ENCODE measurements at regions not wholly inside any gene's neighbourhood (a gene's known extent, or its start where the extent isn't known, plus 50 kb on each side); places are given as distances from the start of the nearest gene placed in this dataset.
"Not testable (repeated sequence)": the region's sequence is repeated elsewhere in the genome, so short reads cannot be mapped to it uniquely, and the experiment has no call there.

DNA sequence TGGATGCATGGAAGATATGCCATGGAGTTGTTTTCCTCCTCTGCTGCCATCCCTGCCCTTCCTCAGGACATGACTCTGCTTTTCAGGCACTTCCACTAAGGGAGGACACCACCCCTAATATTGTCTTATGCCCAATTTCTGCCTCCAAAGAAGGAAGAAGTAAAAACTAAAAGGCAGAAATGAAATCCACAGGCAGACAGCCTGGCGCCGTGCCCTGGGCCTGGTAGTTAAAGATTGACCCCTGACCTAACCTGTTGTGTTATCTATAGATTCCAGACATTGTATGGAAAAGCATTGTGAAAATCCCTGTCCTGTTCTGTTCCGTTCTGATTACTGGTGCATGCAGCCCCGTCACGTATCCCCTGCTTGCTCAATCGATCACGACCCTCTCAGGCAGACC lies 80.1 kb upstream of the PLAC8 start:
- dilution Hi-C loops (cut with MboI; ENCODE audit: extremely low pct_ligation_motif_present, low sequenced_read_pairs); POLR2A ChIA-PET; H3K36me3 ChIP-seq (ENCODE audit: control insufficient read depth in 2 of 2, extremely low read depth in 1 of 2, insufficient read depth in 2 of 2, low read length in 2 of 2); H3K4me2 ChIP-seq (ENCODE audit: insufficient read depth, low read length); H3K9ac ChIP-seq (replicated peaks; ENCODE audit: extremely low read depth, insufficient read depth, low read length); BruUV-seq (replicated peaks); CTCF ChIA-PET; H3K9me3 ChIP-seq (replicated peaks; ENCODE audit: control insufficient read depth, insufficient read depth, low read length); intact Hi-C loops (cut with micrococcal nuclease); H3K79me2 ChIP-seq (ENCODE audit: control insufficient read depth, insufficient read depth, low read length); H3K27ac ChIP-seq (ENCODE audit: insufficient read depth, low read depth, low read length); H3K9me1 ChIP-seq (replicated peaks; ENCODE audit: control insufficient read depth, extremely low read depth, insufficient read depth, low read length); H3K4me3 ChIP-seq (replicated peaks in 1 of 3; ENCODE audit: insufficient read depth in 1 of 3, low read depth in 1 of 3, low read length in 3 of 3); H4K20me1 ChIP-seq (replicated peaks; ENCODE audit: control insufficient read depth, extremely low read depth, insufficient read depth, low read length); H3K27me3 ChIP-seq (ENCODE audit: control insufficient read depth in 2 of 2, insufficient read depth in 2 of 2, low read length in 2 of 2): not testable (repeated sequence)
- Histone ChIP-seq H3K4me1 (ENCODE audit: control insufficient read depth, extremely low read depth, insufficient read depth, low read length) (peaks cover 10% of the 10 kb centered on the region), H2AFZ (ENCODE audit: low read depth, low read length) (peak overlapping the region; percentile 22)
- TF ChIP-seq GATA2 (IDR thresholded peaks at IDR 0.05; ENCODE audit: insufficient read depth, insufficient read length, low read depth, low read length) (peak; percentile 44), FOS (IDR thresholded peaks at IDR 0.05; ENCODE audit: borderline replicate concordance, insufficient read depth, low read length) (peak; percentile 26)
- FAIRE-seq (peak; percentile 72), DNase-seq (ENCODE audit: low read depth, low spot score) (peak; percentile 38)

DNA sequence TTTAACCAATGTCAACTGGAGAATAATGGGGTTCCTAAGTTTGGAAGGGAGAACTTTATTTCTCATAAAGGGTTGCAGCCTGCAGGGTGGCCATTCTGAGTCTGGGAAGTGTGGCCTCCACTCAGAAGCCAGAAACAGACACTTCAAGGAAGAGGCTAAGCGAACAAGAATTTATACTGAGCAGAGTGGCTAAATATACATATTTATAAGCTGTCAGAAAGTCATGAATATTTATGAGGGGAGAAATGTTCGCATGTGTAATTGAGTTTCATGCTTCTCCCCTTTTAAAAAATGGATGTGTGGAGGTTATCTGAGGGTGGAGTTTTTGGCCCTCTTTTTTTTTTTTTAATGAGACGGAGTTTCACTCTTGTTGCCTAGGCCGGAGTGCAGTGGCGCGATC lies 78.1 kb upstream of the PLAC8 start:
- H3K4me1 ChIP-seq (ENCODE audit: control insufficient read depth, extremely low read depth, insufficient read depth, low read length), result peaks cover 10% of the 10 kb centered on the region
- intact Hi-C loops (cut with micrococcal nuclease), result no loop called here
- DNase-seq (ENCODE audit: low read depth, low spot score), result no peak
- TF ChIP-seq MYC (IDR thresholded peaks at IDR 0.05; ENCODE audit: low read depth, low read length), result no peak
- TF ChIP-seq EZH2 (IDR thresholded peaks at IDR 0.05; ENCODE audit: borderline replicate concordance, low read depth, low read length, severe bottlenecking), result no peak
- no peak for TF ChIP-seq POLR2AphosphoS5 (IDR thresholded peaks at IDR 0.05; ENCODE audit: insufficient read depth, low read depth, low read length)
- TF ChIP-seq JUN (IDR thresholded peaks at IDR 0.05; ENCODE audit: borderline replicate concordance, insufficient read depth, insufficient read length, low read depth), result no peak
- no peak for TF ChIP-seq POLR2A (IDR thresholded peaks at IDR 0.05; ENCODE audit: low read depth, low read length)
- no peak for TF ChIP-seq FOS (IDR thresholded peaks at IDR 0.05; ENCODE audit: borderline replicate concordance, insufficient read depth, low read length)
- TF ChIP-seq GATA2 (IDR thresholded peaks at IDR 0.05; ENCODE audit: insufficient read depth, insufficient read length, low read depth, low read length), result no peak
- TF ChIP-seq, protein P1, sequence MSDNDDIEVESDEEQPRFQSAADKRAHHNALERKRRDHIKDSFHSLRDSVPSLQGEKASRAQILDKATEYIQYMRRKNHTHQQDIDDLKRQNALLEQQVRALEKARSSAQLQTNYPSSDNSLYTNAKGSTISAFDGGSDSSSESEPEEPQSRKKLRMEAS (IDR thresholded peaks at IDR 0.05; ENCODE audit: insufficient read depth, insufficient read length), result no peak
- H3K27ac ChIP-seq (ENCODE audit: insufficient read depth, low read depth, low read length), result no peak overlapping the region
- H3K4me3 ChIP-seq (replicated peaks in 1 of 3; ENCODE audit: insufficient read depth in 1 of 3, low read depth in 1 of 3, low read length in 3 of 3), result no peak overlapping the region
- H3K36me3 ChIP-seq (ENCODE audit: control insufficient read depth in 2 of 2, extremely low read depth in 1 of 2, insufficient read depth in 2 of 2, low read length in 2 of 2), result no peaks in the 10 kb centered on the region
- dilution Hi-C loops (cut with MboI; ENCODE audit: extremely low pct_ligation_motif_present, low sequenced_read_pairs), result no loop called here
- CTCF ChIA-PET, result interaction anchor here (1.4 kb wide), 1 partner anchor 82 kb away, joined by 4 read pairs; no protein-coding TSS in a partner anchor
- H3K79me2 ChIP-seq (ENCODE audit: control insufficient read depth, insufficient read depth, low read length), result no peaks in the 10 kb centered on the region
- no peak overlapping the region for H3K4me2 ChIP-seq (ENCODE audit: insufficient read depth, low read length)
- no peaks in the 10 kb centered on the region for H3K9me1 ChIP-seq (replicated peaks; ENCODE audit: control insufficient read depth, extremely low read depth, insufficient read depth, low read length)
- H3K27me3 ChIP-seq (ENCODE audit: control insufficient read depth in 2 of 2, insufficient read depth in 2 of 2, low read length in 2 of 2), result no peaks in the 10 kb centered on the region
- FAIRE-seq, result no peak
- H3K9ac ChIP-seq (replicated peaks; ENCODE audit: extremely low read depth, insufficient read depth, low read length), result no peak overlapping the region
- no peaks in the 10 kb centered on the region for H3K9me3 ChIP-seq (replicated peaks; ENCODE audit: control insufficient read depth, insufficient read depth, low read length)
- BruUV-seq (replicated peaks), result no TSS peak
- H2AFZ ChIP-seq (ENCODE audit: low read depth, low read length), result no peak overlapping the region
- H4K20me1 ChIP-seq (replicated peaks; ENCODE audit: control insufficient read depth, extremely low read depth, insufficient read depth, low read length), result no peaks in the 10 kb centered on the region
- POLR2A ChIA-PET, result no interaction called here
